Gastrocnemius medialis (tissue), 4 donors: ENCODE measurements at regions not wholly inside any gene's neighbourhood (a gene's known extent, or its start where the extent isn't known, plus 50 kb on each side); places are given as distances from the start of the nearest gene placed in this dataset.

Experiments used
- CTCF ChIP-seq, 5 experiments: fragments of 450-650 bp in 3 of 5; fragments of 200-600 bp in 2 of 5; sonication (generic) in 2 of 5; IDR thresholded peaks in 4 of 5; conservative IDR thresholded peaks in 1 of 5; 1 replicate in 4 of 5; 2 replicates in 1 of 5; pipeline ENCODE4 v1.5.1; 2016 to 2019; ENCODE audit warnings: antibody characterized with exemption in 5 of 5, mild to moderate bottlenecking in 3 of 5, moderate library complexity in 3 of 5
- POLR2A ChIP-seq, 2 donors: fragments of 450-650 bp; IDR thresholded peaks; one replicate each; pipeline ENCODE4 v1.6.1; 2017; ENCODE audit warnings: antibody characterized with exemption in 2 of 2, mild to moderate bottlenecking in 2 of 2, moderate library complexity in 2 of 2

- TF ChIP-seq CTCF (IDR thresholded peaks at IDR 0.05 in 4 of 5, conservative IDR thresholded peaks at IDR 0.05 in 1 of 5) = no peak
- no peak for TF ChIP-seq POLR2A (IDR thresholded peaks at IDR 0.05)
Observed at GRCh38 chr9:16174915-16175314, 622.1 kb downstream of the CCDC171 start.
